Fibroblast of skin of right biceps (primary cell): ENCODE measurements at regions not wholly inside any gene's neighbourhood (a gene's known extent, or its start where the extent isn't known, plus 50 kb on each side); places are given as distances from the start of the nearest gene placed in this dataset.
"Not testable (repeated sequence)": the region's sequence is repeated elsewhere in the genome, so short reads cannot be mapped to it uniquely, and the experiment has no call there.

Experiments used
- DNase-seq: peaks from one replicate; pipeline ENCODE4 v3.0.0-alpha.2; 2013

DNA sequence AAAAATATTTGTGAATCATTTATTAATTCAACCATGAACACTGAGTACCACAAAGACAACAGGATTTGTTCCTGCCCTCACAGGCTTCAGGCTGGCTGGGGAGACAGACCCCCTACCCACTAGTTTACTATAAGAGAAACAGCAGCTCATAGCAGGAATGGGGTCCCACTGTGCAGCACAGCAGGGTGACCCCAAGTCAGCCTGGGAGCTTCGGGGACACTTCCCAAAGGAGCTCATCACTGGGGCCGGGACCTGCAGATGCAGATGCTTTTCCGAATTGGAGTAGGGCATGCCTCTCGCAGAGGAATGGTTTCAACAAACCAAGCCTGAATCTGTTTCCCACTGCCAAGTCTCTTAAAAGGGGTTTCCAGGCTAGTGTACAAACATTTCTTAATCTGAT, 176.2 kb upstream of the PWP1 start:
- DNase-seq, result no peak

- no peak for DNase-seq
Measured at GRCh38 chr12:107510211-107510610, 175.4 kb upstream of the PWP1 start.

DNA sequence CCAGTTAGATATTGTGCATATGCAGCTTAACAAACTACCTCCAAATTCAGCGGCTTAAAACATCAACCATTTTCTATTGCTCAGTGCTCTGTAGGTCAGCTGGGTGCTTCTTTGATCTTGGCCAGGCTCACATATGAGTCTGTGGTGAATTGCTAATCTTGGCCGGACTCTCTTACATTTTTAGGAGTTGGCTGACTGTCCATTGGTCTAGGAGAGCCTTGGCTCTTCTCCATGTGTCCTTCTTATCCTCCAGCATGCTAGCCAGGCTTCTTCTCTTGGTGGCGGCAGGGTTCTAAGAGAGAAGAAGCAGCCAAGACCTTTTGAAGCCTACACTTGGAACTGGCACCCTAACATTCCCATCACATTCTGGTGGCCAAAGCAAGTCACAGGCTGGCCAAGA, 174.3 kb upstream of the PWP1 start:
- peak; percentile 28 for DNase-seq

GRCh38 chr12:107512391-107512790, 173.2 kb upstream of the PWP1 start:
- no peak for DNase-seq

DNA sequence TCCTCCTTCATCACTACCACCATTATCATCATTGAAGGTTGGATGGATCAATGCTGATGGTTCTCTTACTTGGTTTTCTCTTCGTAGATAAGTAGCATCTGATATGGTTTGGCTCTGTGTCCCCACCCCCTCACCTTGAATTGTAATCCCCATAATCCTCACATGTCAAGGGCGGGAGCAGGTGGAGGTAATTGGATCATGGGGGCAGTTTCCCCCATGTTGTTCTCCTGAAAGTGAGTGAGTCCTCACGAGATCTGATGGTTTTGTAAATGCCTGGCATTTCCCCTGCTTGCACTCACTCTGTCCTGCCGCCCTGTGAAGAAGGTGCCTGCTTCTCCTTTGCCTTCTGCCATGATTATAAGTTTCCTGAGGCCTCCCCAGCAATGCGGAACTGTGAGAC, 172.4 kb upstream of the PWP1 start:
- no peak for DNase-seq

DNA sequence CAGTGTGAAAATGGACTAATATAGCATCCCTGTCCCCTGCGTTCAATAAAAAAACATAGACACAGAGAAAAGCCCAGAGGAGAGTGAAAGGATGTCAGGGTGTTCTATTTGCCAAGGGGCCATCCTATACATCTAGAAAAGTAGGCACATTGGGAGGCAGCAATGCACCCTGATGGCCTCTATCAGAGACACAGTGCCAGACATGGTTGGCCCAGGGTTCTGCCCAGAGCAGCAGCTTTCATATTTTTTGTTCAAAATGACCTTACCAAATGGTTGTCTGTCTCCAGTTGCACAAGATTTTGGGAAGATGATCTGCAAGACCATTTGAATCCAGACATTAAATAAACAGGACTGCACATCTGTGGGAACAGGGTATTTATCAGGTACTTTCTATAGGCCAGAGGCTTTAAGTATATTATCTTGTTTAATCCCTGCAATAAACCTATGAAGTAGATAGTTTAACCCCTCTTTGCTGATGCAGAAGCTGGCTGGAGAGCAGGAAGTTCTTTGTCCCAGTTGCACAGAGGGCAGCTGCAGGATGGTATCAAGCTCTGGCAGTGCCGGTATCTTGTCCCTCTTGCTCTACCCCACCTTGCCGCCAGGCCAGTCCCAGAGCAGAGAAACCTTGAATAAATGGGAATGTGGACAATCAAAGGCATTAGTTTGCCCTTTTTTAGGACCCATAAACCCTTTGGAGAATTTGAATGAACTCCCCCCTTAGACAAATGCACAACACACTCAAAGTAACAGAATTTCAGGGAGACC, 171.8 kb upstream of the PWP1 start:
- DNase-seq, result no peak

DNA sequence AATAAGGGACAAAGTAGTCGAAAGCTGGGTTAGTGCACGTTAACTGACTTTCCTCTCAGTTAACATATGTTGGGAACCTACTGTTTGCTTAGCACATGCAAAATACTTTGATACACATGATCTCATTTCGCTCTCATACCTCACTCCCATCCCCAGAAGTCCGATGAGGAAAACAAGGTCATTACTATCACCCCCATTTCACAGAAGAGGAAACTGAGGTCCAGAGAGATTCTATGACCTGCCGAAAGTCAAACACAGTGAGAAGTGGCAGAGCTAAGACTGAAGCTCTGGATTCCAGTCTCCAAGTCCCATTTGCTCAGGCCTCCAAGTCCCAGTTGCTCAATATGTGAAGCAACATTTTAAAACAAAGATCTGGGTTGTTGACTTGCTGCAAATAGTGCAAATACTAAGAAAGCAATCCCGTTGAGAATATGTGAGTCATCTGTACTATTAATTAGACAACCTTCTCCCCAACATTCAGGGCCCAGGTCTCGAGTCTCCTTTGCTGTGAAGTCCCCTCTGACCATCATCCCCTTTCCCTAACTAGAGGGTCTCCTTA, 170.6 kb upstream of the PWP1 start:
- DNase-seq, result peak; percentile 73

- DNase-seq, result peak; percentile 97
Measured at GRCh38 chr12:107515446-107515958, 170.1 kb upstream of the PWP1 start.

GRCh38 chr12:107517816-107518215, 167.8 kb upstream of the PWP1 start:
- DNase-seq, result not testable (repeated sequence)

- DNase-seq, result no peak
Measured at GRCh38 chr12:107518868-107519267, 166.7 kb upstream of the PWP1 start.

- DNase-seq, result no peak
Measured at GRCh38 chr12:107519906-107520859, 165.4 kb upstream of the PWP1 start.

- DNase-seq, result no peak
Measured at GRCh38 chr12:107521826-107522355, 163.7 kb upstream of the PWP1 start.

DNA sequence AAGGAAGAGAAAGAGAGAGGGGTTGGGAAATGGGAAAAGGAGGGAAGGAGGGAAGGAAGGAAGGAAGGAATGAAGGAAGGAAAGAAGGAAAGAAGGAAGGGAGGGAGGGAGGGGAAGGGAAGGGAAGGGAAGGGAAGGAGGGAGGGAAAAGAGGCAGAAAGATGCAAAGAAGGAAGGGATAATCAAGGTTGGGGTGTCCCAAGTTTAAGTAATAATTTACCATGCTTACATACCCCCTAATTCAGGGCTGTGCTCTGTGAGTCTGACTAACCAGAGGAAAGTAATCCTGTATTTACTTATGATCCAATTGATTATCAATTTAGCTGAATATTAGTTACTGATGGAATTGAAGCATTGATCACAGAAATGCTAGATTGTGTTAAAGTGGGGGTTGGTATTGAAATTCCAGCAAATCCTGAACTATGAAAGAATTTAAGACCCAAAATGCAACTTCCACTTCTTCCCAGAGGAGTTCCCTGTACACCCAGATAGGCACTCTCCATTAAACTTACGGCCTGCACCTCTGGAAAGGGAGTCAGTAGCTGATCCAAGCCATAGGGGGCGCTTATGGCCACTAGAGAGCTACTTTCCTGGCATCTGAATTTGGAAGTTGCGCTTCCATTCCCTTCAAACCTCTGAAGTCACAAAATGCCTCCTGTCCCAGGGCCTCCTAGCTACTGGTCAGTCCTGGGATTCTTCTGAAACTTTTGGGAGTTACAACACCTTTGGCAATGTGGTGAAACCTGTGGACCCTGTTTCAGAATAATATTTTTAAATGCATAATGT, 162.7 kb upstream of the PWP1 start:
- DNase-seq, result no peak

DNA sequence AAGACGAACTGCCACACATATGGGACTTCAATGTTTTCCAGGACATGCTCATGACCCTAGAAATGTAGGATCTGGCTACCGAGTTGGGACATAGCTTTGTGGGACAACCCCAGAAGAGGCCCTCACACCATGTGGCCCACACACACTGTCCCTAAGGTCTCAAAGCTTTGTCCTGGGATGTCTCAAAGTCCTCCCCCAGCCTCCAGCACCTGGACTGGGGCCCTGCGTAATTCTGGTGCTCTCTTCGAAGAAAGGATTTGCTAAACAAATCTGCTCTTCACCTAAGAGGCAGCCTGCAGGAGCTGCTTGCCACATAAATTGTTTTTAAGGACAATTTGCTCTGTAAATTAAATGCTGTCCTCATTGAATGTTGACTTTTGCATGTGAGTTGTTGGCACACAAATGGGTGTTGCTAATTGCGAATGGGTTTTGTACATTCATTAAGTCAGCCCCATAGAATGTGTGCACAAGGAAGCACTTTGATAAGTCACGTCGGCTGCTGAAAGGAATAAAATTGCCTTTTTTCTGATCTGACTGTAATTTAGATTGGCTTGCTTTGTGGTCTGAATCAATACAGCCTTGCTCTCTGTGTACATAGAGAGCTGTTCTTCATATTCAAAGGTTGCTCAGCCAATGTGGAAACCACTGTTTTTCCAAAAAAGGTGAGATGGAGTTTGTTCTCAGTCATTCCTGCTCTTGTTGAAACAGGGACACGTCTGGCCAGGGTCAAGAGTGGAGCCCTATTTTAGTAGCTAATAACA, 161.6 kb upstream of the PWP1 start:
- DNase-seq, result no peak

GRCh38 chr12:107525063-107525718, 160.4 kb upstream of the PWP1 start:
- no peak for DNase-seq

DNA sequence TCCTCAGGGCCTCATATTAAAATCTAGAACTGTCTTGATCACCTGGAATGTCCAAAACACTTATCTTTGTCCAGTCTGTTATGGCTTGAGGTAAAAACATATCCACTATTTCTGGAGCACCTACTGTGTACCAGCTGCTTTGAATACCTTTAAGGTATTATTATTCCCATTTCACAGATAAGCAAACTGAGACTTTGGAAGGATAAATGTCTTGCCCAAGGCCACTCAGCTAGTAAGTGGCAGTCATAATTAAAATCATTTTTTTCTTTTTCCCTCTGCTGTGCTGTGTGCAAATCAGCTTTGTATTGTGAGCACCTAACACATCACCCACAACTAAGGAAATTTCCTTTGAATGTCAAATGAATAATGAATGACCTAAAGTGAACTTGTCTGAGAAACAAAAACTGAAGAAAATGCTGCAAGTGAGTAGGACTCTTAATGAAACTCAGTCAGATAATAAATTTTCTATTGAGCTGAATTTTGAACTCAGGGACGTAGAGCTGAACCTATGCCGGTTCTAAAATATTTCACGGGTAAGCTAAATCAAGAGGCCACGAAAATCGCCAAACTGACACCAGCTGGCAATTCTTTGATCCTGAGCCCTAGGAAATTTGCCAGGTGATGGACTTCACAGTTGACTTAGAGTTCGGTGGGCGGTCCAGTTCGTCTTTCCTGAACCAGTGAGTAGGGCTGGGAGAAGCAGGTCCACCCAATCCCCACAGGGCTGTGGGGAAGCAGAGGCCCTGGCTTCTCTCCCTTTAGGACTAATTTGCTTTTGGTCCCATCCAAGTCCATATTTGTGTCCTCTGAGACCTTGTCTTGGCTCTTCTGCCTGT, 159.7 kb upstream of the PWP1 start:
- no peak for DNase-seq

GRCh38 chr12:107526555-107527180, 158.9 kb upstream of the PWP1 start:
- DNase-seq, result no peak

GRCh38 chr12:107528731-107529365, 156.8 kb upstream of the PWP1 start:
- no peak for DNase-seq

DNA sequence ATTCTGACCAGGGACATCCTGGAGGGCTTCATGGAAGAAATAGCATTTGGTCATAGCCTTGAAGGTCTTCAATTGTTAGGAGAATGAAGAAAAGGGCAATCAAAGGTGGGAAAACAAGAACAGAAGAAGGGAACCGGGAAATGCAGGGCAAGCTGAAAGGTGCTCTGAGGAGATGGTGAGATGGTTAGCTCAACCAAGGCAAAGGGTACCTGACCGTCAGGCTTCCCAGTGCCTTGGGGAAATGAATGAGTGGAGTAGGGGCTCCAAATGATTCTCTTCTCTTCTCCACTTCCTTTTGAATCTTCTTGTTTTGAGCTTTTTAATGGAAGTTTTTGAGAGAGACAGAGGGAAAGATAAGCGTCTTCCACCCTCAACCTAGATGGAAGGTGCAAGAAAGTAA, 155.6 kb upstream of the PWP1 start:
- DNase-seq, result no peak
